ENCODE measurements at regions not wholly inside any gene's neighbourhood (a gene's known extent, or its start where the extent isn't known, plus 50 kb on each side); places are given as distances from the start of the nearest gene placed in this dataset.
A peak's percentile ranks its signal among the peaks of the same experiment; 100 is the strongest.

DNA sequence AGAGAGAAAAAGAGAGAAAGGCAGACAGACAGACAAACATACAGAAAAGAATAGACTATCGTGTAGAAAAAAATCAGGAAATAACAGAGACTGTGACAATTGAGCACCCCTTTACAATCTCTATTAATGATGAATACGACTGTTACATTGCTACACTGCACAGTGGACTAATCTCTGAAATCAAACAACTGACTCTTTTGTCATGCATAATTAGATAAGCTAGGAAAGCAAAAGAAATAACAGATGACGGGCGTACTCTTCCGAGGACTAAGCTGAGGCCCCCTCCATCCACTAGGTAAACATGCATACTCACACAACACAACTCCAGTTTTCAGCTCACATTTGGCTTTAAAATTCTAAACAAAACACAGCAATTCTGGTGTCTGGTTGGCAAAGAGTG, 267.0 kb downstream of the NOL4 start:
- no peak for DNase-seq (ENCODE audit: low read depth)

DNA sequence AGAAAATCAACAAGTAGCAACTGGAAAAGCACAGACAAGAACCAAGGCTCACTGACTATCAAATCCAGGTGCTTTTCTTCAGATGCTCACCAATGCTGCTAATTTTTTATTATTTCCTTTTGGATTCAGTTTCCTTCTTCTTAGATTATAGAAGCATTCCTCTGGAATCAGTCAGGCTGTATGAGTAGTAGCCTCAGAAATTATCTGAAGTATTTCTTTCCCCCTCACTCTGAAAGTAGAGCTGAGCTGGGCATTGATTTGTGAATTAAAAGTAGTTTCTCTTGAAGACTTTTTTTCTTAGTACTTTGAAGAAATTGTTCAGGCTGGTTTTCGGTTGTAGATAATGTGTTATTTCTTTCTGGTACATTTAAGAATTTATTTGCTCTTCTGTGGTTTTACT, 273.7 kb downstream of the NOL4 start:
- no peak for DNase-seq (ENCODE audit: low read depth)

DNA sequence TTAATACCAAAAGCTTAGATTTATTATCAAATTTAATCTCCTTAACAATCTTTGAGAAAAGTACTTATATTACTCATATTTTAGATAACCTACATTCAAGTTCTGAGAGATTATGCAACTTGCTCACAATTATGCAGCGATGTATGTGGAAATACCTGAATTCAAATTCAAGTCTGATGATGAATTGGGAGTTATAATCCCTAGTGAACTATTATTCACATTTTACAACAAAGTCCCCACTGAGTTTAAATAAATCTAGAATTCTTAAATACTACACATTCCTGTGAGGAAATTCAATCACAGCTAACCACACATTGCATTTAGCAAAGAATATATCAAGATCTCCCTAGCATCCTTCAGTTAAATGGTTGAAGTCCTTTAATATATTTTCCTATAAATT, 278.4 kb downstream of the NOL4 start:
- no peak for DNase-seq (ENCODE audit: low read depth)

DNA sequence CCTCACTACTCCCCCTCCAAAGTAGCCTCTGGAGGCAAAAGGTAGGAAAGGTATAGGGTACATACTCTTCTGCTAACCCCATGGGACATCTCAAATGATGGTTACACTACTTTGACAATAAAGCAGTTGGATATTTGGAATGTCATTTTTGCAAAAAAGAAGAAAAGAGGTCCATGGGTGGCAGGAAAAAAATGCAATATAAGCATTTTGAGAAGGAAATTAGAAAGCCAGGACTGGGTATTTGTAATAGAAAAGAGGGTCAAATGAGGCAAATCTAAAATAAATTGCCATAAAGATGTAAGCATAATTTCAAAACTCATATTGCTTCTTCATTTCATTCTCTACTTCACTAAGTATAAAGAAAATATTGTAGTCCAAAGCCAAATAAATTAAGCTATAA, 280.2 kb downstream of the NOL4 start:
- DNase-seq (ENCODE audit: low read depth), result no peak

DNA sequence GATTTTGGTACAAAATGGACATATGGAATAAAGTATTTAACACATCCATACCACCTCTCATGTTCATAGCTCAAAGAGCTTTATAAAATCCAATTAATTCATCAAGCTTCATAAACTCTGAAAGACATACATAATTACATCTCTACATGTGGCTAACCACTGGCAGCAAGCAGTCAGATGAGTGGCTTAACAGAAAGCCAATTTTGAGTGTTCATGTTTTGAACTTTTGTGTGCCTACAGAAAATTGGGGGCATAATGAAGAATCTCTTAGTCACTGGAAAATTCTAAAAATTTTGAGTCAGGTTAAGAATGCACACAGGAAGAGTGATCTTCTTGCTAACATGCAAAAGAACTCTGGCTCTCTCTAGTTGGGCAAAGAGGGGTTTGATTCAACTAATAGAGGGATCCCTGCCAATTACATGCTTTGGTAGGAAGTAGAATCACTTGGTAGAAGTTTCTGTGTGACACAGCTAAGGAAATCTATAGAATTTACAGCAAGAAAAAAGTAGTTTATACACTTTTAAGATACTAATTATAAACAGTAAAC, 287.4 kb downstream of the NOL4 start:
- no peak for DNase-seq (ENCODE audit: low read depth)

DNA sequence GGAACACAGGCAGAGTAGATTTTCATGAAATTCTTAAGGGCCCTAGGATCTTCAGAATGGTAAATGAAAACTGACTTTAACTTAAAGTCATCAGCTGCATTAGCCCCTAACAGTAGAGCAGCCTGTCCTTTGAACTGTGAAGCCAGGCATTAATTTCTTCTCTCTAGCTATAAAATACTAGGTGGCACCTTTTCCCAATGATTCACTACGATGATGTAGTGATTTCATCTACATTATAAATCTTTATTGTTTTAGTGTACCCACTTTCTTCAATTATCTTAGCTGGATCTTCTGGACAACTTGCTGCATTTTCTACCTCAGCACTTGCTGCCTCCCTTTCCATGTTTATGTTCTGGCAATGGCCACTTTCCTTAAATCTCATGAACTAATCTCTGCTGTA, 290.5 kb downstream of the NOL4 start:
- DNase-seq (ENCODE audit: low read depth), result no peak

DNA sequence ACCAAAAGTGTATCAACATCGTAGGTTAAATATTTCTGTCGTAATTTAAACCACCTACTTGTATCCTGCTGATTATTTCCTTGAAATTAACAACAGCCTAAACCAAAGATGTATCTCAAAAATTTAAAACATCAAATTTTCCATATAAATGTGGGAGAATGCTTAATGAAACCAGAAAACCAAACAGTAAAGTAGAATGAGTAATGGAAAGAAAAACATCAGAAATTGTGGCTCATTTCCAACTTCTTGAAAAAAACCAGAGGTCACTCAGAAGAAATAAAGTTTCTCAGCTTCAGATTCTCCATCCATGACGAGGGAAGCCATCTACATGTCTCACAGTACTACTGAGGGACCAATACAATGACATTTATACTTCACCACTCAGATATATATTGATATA, 296.5 kb downstream of the NOL4 start:
- DNase-seq (ENCODE audit: low read depth), result no peak

DNA sequence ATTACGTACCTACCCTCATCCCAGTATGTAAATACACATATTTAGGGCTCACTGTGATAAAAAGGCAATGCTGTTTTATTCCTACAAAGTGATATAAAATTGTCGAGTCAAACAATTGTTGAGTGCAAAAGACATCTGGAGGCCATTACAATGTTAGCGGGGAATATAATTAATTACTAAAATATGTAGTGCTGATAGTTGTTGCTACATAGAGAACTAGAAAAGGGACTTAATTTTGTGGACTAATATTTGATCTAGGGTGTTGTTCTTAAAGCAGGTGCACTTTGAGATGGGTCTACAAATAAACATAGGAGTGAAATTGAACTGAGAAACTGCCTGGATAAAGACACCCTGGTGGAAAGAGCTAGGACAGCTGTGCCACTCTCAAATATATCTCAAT, 300.1 kb downstream of the NOL4 start:
- no peak for DNase-seq (ENCODE audit: low read depth)

DNA sequence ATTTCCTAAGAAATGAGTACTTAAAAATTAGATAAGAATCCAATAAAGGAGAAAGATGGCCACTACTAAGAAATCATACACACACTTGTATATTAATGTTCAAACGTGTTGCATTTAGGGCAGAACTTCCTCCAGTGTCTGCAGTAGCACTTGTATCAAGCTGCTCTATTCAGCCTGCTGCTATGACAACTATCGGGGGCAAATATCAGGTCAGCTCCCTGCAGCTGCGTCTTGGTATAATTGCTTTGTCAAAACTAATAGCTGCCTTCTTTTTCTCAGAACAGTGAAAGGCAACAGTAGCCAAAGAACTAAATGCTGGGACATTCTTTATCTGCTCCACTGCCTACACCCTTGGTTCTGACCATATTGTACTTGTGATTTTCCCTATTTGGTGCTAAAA, 300.7 kb downstream of the NOL4 start:
- no peak for DNase-seq (ENCODE audit: low read depth)

DNA sequence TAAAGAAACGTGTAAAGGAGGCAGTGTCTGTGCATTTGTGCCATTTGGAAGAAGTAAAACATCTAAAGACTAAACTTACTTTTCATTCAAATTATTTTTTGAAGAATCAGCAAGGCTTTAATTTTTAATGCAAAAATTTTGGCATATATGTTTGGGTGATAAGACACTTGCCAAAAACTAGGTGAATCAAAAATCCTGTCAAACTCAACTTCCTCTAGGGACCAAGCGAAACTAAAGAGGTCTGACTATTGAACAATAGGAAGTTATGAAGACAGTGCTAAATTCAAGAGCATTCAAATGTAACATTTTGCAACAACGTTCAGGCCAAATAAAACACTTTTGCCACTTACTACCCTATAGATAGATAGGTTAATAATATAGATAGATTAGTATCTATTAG, 306.1 kb downstream of the NOL4 start:
- DNase-seq (ENCODE audit: low read depth), result no peak

DNA sequence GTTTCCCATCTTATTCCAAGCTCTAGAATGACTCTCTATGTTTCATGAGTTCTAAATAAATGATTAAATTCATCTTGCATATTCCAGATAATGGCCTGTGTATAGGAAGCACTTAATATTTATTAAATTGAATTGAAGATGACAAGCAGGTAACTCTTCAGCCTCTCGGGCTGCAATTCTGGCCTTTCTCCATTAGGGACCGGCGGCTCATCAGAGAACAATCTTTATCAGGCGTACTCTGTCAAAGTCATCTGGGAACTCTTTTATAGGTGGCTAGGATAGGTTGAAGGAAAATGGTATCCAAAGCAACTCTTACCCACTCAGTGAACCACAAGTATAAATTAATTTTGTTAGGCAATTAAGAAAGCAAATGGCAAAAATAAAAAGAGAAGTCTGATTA, 308.5 kb downstream of the NOL4 start:
- DNase-seq (ENCODE audit: low read depth), result no peak

DNA sequence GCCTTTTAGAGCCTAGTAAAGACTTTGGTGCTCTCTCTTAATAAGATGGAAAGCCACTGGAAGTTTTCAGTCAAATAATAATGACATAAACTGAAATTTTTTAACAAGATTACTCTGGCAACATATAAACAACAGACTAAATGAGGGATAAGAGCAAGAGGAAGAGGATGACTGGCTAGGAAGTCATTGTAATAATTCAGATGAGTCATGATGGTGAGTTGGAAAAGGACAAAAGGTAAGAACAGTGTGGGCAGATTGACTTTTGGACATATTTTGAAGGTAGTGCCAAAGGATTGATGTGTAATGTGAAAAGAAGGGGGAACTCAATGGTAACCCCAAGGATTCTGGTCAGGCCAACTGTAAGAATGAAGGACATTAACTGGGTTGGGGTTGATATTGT, 310.3 kb downstream of the NOL4 start:
- no peak for DNase-seq (ENCODE audit: low read depth)

DNA sequence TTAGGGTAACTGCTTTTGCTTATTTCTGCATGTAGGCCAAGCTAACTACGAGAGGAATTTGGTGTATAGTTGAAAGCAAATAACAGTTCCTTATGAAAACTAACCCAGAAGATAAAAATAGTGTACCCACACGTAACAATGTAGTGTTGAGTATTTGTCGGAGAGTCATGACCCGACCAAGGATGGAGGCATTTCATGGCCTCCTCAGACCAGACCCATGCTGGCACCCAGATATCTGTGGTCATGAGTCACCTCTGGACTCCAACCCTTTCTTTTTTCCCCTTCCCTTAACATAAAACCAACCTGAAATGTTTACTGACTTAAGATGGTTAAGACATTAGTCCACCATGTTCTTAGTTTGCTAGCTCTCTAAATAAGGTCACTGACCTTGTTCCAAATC, 318.7 kb downstream of the NOL4 start:
- no peak for DNase-seq (ENCODE audit: low read depth)

DNA sequence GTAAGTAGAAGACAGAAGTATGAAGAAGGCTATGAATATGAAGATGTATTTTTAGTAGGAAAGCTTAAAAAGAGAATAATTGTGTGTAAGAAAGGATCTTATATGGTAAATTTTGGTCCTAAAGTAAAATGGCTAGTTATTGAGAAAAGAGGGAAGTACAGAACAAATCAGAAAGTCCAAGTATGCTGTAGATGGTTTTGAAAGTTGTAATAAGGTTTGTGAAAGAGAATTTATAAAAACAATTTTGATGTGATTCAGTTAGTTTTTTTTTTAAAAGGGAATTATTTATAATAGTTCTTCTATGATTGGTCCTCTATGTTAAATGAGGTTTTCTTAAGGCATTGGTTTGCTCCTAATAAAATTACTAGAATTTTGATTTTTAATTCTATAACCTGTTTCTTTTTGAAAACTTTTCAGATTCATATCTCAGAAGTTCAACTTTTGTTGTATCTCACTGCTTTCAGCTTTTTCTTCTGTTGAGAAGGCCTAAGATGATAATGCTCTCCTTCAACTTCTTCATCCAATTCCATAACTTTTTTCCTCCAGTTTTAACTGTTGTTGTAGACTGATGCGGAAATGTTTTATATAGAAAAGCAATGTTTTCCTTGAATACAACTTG, 322.7 kb downstream of the NOL4 start:
- peak; percentile 3 for DNase-seq (ENCODE audit: low read depth)

DNA sequence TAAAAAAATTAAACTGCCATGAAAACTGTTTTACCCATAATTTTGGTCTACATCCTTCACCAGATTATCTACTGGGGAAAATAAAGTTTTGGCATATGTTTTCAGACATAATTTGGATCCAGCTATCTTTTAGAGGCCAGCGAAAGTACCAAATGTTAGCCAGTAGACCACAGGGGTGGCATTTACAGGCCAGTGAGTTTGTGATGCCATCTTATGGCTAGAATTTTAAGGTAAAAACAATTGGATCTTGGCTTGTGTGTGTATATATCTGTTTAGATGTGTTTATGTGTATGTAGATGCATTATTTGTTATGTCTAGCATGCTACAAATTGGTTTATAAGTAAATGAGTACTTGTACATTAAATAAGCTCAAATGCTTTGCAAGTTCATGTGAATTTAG, 322.6 kb downstream of the ASXL3 start:
- no peak for DNase-seq (ENCODE audit: low read depth)

DNA sequence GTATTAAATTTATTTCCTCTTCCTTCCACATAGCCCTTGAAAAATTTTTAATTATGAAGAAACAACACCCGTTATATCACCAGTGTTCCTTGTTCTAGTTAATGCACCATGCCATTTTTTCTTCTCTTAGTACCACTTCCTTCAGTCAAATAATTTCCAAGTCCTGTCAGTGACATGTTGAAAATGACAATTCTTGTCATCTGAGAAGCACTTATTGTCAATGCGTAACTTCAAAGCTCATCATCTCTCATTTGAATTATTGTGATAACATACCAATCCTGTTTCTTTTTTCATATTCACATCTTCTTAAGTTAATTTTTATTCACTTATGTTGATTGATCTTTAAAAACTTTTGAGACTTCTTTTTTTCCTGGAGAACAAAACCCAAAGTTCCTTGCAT, 320.4 kb downstream of the ASXL3 start:
- DNase-seq (ENCODE audit: low read depth), result no peak

DNA sequence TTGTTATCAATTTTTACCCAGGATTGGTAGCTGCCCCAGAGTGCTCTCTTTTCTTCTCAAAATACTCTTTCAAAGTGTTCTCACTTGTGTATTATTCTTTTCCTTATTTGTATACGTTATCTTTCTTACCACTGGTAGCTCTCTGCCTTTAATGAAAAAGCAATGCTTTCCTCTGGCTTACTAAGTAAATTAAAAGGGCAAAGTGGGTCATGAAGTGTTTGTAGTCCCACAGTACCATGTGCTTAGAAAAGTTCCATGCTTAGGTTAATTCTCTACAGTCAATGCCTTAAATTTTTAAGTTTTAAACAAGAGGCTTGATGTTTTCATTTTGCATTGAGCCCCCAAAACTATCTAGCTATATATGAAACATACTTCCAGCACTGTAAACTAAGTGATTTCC, 300.2 kb downstream of the ASXL3 start:
- DNase-seq (ENCODE audit: low read depth), result no peak

DNA sequence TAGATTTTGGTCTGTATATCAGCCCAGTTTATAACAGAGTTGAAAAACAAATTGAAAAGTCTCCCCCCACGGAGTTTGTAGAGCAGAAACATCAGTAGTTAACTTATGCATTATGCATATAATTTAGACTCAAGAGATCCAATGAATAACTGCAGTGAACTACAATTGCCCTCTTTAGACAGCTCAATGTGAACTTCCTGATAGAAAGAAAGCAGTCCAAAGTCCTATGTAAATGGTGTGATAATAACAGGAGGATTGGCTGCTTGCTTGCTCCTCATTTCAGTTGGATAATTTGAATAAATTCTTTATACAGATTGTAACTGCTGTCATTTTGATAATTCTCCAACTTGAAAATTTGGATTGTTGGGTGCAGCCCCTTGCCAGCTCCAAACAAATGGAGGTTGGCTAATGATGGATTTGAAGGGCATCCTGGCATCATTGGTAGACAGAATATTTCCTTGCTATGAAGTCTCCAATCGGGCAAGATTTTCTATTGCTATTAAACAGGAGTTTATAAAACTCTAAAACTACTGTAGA, 297.1 kb downstream of the ASXL3 start:
- no peak for DNase-seq (ENCODE audit: low read depth)

DNA sequence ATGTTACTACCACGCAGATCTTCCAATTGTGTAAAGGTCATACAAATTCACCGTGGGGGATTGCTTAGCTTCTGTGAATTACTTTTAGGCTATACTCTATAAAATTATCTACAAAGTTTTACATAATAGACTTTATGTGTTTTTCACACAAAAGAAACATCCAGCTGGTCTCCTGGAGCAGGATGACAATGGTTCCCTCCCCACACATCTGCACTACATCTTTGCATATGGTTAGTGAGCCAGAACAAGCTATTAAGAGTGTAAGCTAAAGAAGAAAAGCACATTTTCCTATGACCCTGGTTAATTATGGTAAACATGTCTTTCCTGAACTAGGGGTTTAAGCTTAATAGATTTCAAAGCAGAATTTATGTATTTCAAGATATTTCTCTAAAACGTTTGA, 295.1 kb downstream of the ASXL3 start:
- DNase-seq (ENCODE audit: low read depth), result no peak

DNA sequence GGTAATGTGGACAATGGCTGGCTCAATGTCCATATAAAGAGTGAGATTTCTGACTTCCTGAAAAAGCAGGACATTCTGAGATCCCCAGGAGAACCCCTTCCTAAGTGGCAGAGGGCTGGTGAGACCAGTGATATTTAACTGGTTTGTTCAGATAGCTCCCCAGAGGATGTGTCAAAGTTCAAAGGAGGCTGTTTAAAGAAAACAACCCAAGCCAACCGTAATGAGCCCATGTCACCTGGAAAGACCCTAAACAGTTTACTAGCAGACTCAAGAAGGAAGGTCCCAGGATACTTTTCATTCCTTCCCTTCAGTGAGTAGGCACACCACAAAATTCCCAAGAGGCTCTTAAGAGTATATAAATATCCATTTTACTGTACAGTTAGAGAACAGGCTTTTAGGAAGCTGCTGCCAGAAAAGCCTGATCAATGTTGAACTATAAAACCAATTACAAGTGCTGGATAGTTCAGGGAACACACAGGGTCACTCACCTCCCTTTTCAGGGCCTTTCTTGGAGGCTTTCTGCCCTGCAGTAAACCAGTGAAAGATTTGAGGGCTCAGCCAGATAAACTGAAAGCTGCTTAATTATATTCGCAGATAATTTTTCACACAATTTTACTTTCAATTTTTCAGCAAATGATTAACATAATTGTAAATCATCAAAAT, 293.5 kb downstream of the ASXL3 start:
- DNase-seq (ENCODE audit: low read depth), result no peak

DNA sequence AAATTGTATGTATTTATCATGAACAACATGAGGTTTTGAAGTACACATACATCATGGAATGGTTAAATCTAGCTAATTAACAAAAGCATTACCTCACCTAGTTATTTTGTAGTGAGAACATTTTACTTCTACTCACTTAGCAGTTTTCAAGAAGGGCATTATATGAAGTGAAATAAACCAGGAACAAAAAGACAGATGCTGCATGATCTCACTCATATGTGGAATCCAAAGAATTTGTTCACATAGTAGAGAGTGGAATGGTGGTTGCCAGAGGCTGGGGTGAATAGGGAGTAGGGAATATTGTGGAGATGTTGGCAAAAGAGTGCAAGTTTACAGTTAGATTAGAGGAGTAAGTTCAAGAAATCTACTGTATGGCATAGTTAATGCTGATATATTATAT, 292.0 kb downstream of the ASXL3 start:
- no peak for DNase-seq (ENCODE audit: low read depth)

DNA sequence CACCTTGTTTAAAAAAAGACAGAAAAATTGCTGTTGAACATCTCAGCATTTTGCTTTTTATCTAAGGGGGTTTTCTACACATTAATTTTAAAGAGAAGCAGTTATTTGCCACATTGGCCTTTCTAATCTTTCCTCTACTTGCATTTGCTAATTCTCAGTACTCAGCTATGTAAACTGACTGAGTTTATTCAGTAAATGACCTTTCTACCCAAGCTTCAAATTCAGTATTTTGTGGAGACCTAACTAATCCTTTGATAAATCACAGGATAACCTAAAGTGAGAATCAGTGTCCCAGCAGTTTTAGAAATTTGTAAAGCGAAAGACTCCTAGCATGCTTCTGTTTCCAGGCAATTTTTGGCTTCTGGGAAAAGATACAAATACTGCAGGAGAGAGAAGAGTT, 288.4 kb downstream of the ASXL3 start:
- DNase-seq (ENCODE audit: low read depth), result no peak

DNA sequence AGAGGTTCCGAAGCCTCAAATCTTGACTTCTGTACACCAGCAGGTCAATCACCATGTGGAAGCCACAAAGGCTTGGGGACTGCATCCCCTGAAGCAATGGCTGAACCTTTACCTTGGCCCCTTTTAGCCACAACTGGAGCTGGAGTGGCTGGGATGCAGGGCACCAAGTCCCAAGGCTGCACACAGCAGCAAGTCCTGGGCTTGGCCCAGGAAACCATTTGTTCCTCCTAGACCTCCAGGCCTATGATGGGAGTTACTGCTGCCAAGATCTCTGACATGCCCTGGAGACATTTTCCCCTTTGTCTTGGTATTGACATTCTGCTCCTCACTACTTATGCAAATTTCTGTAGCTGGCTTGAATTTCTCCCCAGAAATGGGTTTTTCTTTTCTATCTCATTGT, 285.9 kb downstream of the ASXL3 start:
- DNase-seq (ENCODE audit: low read depth), result no peak

DNA sequence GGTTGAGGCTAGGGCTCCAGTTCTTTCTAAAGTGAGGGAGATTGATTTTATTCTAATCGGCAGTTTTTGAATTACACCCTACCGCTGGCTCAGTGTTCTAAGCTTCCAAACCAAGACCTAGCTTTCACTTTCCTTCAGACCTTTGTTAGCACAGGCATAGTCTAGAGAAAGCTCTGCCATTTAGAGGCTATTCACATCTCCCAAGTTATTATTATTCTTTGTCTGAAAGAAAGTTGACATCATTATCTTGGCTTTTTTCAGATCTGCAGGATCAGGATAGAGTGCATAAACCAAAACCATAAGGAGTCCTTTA, 276.8 kb downstream of the ASXL3 start:
- DNase-seq (ENCODE audit: low read depth), result no peak
